ENCODE measurements at regions not wholly inside any gene's neighbourhood (a gene's known extent, or its start where the extent isn't known, plus 50 kb on each side); places are given as distances from the start of the nearest gene placed in this dataset.

DNA sequence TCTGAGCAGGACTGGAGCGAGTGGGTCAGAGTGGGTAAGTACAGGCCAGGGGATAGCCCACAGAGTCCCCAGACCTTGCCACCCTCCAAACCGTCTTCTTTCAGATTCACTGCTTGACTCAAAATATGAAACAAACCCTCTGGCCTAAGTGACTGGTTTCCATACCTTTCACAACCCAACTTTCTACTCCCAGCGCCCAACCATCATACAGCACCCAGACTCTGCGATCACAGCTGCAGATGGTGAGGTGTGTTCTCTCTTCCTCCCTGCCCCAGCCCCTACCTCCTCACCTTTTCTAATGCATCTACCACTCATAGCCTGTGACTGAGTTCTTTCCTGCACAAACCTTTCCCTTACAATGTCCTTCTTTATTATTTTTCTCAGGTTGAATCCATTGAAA, 92.0 kb upstream of the CELF2 start:
- no peak for DNase-seq

DNA sequence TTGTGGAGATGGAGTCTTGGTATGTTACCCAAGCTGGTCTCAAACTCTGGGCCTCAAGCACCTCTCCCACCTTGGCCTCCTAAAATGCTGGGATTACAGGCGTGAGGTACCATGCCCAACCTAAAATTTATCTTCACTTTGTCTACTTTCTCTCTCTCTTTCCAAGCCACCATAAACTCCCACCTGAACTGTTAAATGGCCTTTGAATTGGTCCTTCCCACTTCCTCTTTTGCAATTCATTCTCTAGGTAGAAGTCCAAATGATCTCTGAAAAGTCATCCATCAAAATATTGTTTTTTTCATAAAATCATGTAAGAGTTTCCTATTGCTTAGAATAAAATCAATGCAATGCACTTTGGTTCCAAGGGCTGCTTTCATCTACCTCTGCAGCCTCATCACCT, 90.1 kb upstream of the CELF2 start:
- no peak for DNase-seq

DNA sequence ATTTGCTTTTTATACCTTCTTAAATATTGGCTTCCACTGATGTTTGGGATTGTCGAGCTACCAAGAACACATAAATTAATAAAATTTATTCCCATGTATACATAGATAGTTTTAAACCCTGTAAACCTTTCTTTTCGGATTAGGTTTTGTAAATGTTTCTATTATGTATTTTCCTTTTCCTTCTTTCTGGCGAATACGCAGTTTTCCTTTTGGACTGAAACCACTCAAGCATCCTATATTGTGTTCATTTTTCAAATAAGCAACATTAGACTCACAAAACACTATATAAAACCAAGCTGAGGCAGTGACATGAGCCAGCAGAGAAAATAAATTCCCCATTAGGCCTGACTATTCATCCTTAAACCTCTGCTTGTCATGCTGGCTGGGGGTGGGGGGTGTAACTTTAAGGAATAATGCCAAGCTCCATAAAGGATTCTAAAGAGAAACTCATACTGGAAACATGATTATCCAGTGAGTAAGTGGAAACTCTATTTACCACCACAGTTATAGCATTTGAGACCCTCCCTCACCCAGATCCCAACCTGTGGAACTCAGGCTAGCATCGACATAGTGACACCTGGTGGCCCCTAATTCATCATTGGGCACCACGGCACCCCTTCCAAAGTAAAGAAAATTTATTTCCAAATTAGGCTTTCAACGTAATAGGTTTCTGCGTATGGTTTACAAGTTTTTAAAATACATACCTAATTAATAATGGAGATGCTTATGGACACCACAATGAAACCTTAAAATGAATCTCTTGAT, 86.5 kb upstream of the CELF2 start:
- no peak for DNase-seq

DNA sequence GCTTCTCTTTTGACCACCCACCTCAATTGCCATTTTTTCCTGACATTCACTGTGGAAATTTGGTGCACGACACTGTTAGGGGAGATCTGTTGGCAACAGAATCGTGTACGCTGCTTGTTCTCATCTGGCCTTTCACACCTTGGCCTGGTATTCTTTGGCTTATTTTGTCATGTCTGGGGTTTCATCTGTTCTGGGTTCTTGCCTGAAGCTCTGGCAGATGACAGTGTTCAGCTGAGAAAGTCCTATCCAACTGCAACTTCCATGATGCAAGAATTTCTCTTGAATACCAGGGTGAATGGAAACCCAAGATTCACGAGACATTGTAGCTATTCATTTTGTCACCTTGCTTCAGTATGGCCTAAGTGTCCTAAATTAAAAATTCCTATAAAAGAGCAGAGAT, 82.6 kb upstream of the CELF2 start:
- DNase-seq = no peak

DNA sequence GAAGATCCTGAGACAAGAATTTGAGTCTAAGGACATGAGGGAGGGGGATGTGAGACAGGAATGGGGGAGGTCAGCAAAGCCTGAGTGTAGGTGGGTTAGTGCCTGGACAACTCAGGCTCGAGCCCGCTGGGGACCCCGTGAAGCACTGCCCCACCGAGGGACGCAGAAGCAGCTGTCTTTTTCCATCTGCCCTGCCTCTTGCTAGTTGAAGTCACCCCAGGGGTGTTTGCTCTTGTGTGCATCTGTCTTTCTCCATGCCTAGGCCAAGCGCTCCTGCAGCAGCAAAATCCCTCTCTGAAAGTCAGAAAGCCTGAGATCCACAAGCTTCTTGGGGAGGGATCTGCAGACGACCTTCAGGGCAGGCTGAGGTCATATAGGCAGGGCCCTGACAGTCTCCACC, 79.0 kb upstream of the CELF2 start:
- DNase-seq = no peak

DNA sequence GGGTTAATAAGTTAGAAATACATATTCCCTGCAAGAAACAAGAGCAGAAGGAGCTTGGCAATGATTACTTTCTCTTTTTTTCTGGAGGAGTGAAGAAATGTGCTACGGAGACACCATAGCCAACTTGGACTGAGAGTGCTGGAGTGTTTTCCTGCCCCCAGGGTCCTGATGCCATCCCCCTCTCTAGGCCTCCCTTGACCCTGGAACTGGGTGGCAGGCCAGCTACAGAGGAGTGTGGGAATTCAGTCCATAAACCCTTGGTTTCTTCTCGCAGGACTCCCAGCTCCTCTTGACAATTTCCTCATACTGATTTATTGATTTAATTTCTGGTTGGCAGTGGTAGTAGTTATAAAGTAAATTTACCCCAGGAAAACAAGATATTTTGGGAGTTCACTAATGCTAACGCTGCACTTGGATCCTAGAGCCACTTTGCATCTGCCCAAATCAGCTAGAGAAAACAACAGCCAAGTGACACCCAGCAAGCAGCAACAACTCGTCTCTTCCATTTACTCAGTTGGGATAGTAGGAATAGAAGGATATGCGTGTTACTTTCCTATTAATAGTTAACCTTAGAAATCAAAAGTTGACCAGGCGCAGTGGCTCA, 76.4 kb upstream of the CELF2 start:
- no peak for DNase-seq

- DNase-seq = no peak
Measured at GRCh38 chr10:10942441-10942840, 75.2 kb upstream of the CELF2 start.

DNA sequence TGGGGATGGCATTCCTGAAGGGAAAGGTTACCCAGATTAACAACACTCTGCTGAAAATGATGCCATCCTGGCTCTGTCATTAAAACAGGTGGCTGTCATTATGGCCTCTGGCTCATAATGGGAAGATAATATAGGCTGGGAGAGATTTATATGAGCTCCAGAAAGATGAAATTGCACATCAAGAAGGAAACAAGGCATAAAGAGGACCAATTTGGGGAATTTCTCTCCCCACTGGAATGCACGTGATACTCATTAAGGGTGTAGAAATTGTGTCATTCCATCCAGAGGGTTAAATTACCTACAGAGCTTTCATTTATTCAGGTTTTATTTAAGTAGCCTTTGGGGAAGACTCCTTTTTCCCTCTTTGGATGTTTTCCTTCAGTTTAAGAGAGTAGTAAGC, 71.6 kb upstream of the CELF2 start:
- no peak for DNase-seq

GRCh38 chr10:10946801-10947200, 70.9 kb upstream of the CELF2 start:
- DNase-seq = no peak

GRCh38 chr10:10951675-10952074, 66.0 kb upstream of the CELF2 start:
- no peak for DNase-seq

DNA sequence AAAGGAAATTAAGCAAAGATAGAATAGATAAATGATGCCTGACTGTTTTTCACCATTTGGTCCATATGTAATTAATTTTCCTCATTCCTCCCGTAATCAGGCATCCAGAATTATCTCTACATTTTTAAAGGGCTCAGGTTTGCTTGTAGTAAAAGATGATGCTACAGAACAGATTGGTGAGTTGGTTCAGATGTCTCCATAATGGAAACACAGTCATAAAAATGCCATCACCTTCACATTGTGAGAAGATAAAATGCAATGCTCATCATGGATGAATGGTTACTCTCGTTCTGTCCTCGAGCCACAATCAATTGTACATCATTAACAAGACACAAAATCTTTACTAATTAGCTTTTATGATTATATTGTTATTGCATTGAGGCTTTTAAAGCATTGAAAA, 64.9 kb upstream of the CELF2 start:
- no peak for DNase-seq

DNA sequence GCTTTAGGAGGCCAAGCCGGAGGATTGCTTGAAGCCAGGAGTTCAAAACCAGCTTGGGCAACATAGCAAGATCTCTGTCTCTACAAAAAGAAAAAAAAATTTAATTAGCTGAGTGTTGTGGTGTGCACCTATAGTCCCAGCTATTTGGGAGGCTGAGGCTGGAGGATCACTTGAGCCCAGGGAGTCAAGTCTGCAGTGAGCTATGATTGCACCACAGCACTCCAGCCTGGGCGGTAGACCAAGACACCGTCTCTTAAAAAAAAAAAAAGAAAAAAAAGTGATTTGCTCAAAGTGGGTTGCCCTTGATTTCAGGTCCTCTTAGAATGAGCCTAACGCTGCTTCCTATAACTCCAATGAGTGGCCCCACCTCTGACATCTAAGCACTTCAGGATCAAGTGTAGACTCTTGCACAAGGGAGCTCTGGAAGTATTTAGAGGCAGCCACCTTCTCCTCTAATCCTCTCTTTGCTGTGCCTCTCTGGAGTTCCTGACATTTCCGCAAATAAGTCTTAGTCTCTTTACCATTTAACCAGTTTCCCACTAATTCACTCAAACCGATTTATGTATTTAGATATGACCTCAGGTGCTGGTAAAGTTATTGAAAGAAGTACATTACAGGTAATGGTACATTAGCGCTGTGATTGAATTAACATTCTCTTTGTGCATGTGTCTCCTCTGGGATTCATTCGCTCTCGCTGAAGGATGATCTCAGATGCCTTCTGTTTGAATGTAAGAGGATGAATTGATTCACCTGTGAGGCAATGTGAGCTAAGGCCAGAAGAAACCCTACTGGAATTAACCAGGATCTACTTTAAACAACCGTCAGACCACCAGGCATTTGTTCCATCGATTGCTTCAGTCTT, 60.8 kb upstream of the CELF2 start:
- DNase-seq = no peak

DNA sequence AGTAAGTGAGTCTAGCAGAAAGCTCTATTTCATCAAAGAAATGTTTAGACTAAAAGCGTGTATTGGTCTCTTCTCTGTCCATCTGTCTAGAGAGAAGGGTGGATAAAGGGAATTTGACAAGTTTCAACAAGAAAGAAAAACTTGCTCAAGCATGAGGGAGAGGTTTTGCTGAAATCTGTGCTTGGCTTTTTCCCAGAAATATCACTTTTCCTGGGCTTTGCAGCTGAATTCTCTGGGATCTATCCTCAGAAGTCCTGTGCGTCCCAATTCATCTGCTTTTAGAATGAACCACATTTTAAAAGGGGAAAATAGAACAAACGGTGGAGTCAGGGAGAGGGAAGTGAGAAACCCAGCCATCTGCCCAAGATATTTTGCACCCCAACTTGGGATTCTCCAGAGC, 59.6 kb upstream of the CELF2 start:
- DNase-seq = no peak

GRCh38 chr10:10959666-10960065, 58.0 kb upstream of the CELF2 start:
- DNase-seq = no peak

GRCh38 chr10:10960534-10960933, 57.1 kb upstream of the CELF2 start:
- no peak for DNase-seq

- no peak for DNase-seq
Measured at GRCh38 chr10:10961072-10961471, 56.6 kb upstream of the CELF2 start.

DNA sequence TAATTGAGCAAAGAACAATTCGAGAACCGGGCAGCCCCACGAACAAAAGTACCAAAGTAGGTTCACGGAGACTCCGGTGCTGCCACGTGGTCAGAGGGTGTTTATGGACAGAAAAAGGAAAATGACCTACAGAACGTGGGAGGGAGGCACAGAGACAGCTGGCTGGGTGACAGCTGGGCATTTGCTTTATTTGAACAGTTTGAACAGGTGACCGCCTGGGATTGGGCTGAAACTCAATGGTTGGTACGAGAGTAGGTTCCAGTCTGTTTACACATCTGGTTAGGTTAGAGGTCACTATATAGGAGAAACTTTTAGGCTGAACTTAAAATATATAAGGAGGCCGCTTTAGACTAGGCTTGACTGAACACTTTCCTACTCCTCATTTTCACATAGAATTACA, 50.6 kb upstream of the CELF2 start:
- no peak for DNase-seq

DNA sequence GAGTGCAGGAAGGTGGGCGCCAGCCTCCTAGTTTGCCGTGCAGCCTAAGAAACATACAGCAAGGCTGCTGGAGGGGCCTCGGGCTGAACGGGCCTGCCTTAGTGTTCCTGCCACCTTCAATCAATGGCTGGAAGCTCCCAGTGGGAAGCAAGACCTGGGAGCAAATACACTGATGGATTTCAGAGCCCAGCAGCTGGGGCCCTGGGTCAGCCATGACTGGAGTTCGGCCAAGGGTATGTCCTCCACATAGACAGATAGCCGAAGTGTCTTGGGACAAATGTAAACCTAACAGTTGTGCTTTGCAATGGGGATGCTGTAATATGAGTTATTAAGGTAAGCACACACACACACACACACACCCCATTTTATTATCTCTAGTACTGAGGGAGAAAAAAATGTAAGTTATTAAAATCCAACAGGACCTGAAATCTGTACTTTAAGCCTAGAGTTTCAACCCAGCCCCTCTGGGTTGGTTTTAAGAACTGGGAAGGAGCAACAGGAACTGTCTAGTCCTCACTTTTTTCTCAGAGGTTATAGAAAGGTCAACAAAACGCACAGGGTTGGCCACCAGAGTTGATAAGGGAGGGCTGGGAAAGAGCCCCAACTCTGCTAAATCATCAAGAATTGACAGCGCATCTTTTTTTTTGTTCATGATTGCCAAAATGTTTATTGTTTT, 50.0 kb upstream of the CELF2 start:
- DNase-seq = no peak

All from SW 1271 (cell line).